ENCODE measurements at regions not wholly inside any gene's neighbourhood (a gene's known extent, or its start where the extent isn't known, plus 50 kb on each side); places are given as distances from the start of the nearest gene placed in this dataset.

DNA sequence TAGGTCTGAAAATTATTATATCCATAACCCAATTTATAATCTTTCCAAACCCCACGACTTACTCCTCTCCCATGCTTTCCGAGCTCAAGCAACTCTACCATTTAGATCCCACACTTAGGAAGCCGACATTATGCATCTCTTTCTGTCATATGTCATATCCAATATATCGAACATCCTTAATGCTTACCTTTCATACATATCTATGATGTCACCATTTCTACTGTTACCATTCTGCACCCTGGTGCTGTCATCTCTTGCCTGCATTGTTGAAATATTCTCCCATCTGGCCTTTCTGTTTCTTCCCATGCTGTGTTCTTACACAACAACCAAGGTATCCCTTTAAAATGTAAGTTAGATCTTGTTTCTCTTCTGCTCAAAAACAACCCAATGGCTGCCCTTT, 127.1 kb upstream of the MC4R start:
- no peaks in the 10 kb centered on the region for H3K4me1 Mint-ChIP-seq
- H3K9me3 Mint-ChIP-seq, result no peaks in the 10 kb centered on the region
- H3K36me3 Mint-ChIP-seq (ENCODE audit: low read depth), result no peaks in the 10 kb centered on the region
- TF ChIP-seq, protein P1, sequence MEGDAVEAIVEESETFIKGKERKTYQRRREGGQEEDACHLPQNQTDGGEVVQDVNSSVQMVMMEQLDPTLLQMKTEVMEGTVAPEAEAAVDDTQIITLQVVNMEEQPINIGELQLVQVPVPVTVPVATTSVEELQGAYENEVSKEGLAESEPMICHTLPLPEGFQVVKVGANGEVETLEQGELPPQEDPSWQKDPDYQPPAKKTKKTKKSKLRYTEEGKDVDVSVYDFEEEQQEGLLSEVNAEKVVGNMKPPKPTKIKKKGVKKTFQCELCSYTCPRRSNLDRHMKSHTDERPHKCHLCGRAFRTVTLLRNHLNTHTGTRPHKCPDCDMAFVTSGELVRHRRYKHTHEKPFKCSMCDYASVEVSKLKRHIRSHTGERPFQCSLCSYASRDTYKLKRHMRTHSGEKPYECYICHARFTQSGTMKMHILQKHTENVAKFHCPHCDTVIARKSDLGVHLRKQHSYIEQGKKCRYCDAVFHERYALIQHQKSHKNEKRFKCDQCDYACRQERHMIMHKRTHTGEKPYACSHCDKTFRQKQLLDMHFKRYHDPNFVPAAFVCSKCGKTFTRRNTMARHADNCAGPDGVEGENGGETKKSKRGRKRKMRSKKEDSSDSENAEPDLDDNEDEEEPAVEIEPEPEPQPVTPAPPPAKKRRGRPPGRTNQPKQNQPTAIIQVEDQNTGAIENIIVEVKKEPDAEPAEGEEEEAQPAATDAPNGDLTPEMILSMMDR (conservative IDR thresholded peaks at IDR 0.05), result no peak
- H3K4me3 Mint-ChIP-seq, result no peak overlapping the region
- Histone ChIP-seq H3K27ac (ENCODE audit: low read depth, low read length) (no peak overlapping the region), H3K9ac (ENCODE audit: extremely low read depth, low read length, poor library complexity, severe bottlenecking) (no peak overlapping the region), H3K27me3 (ENCODE audit: control insufficient read depth, insufficient read depth, low read length, poor library complexity, severe bottlenecking) (no peaks in the 10 kb centered on the region), H3K36me3 (ENCODE audit: control insufficient read depth, insufficient read depth, low read length) (no peaks in the 10 kb centered on the region), H3K4me1 (ENCODE audit: control insufficient read depth, insufficient read depth, low read length) (no peaks in the 10 kb centered on the region), H3K9me3 (ENCODE audit: control insufficient read depth, low read length) (no peaks in the 10 kb centered on the region), H3K4me3 (ENCODE audit: low read length) (no peak overlapping the region)
- no peak for DNase-seq
- peaks cover 17% of the 10 kb centered on the region for H3K27me3 Mint-ChIP-seq (ENCODE audit: insufficient read depth)
- 91 to 97% methylated on average over 4 of the region's 4 CpGs for WGBS, 2 experiments (ENCODE audit: insufficient coverage in 1 of 2, insufficient read length in 1 of 2)
- H3K27ac Mint-ChIP-seq, result no peak overlapping the region

DNA sequence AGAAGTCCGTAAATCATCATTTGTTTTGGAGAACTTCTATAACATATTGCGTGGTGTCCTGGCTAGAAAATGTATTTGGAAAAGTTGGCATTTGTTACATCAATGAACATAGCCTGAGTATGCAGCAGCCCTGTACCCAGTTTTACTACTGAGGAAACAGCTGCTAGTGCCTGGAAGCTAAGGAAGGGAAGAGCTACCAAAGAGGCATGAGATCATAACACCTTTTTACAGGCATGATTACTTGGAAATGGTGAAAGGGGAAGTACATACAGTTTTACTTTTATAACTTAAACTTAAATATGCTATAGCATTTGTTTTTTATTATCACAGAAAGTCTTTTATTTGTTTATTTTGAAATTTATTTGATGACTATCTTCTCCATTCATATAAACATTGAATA, 128.4 kb upstream of the MC4R start:
- WGBS, 2 experiments (ENCODE audit: insufficient coverage in 1 of 2, insufficient read length in 1 of 2), result 90 to 100% methylated on average over 1 to 2 of the region's 2 CpGs
- TF ChIP-seq, protein P1 (conservative IDR thresholded peaks at IDR 0.05), result no peak

GRCh38 chr18:60502591-60502990, 130.0 kb upstream of the MC4R start:
- no peak overlapping the region for H3K9ac ChIP-seq (ENCODE audit: extremely low read depth, low read length, poor library complexity, severe bottlenecking)
- Mint-ChIP-seq H3K4me1 (no peaks in the 10 kb centered on the region), H3K27ac (no peak overlapping the region), H3K9me3 (no peaks in the 10 kb centered on the region), H3K36me3 (ENCODE audit: low read depth) (no peaks in the 10 kb centered on the region), H3K27me3 (ENCODE audit: insufficient read depth) (no peaks in the 10 kb centered on the region), H3K4me3 (no peak overlapping the region)
- no peaks in the 10 kb centered on the region for H3K36me3 ChIP-seq (ENCODE audit: control insufficient read depth, insufficient read depth, low read length)
- H3K27ac ChIP-seq (ENCODE audit: low read depth, low read length), result no peak overlapping the region
- H3K4me1 ChIP-seq (ENCODE audit: control insufficient read depth, insufficient read depth, low read length), result no peaks in the 10 kb centered on the region
- DNase-seq, result no peak
- H3K4me3 ChIP-seq (ENCODE audit: low read length), result no peak overlapping the region
- WGBS, 2 experiments (ENCODE audit: insufficient coverage in 1 of 2, insufficient read length in 1 of 2), result 90 to 100% methylated on average over 1 to 4 of the region's 5 CpGs
- H3K9me3 ChIP-seq (ENCODE audit: control insufficient read depth, low read length), result no peaks in the 10 kb centered on the region
- no peaks in the 10 kb centered on the region for H3K27me3 ChIP-seq (ENCODE audit: control insufficient read depth, insufficient read depth, low read length, poor library complexity, severe bottlenecking)
- TF ChIP-seq, protein P1 (conservative IDR thresholded peaks at IDR 0.05), result no peak

More for the DNA sequence above, 128.4 kb upstream of the MC4R start:
- no peak overlapping the region for H3K4me3 ChIP-seq (ENCODE audit: low read length)
- Mint-ChIP-seq H3K36me3 (ENCODE audit: low read depth) (no peaks in the 10 kb centered on the region), H3K4me3 (no peak overlapping the region), H3K4me1 (no peaks in the 10 kb centered on the region), H3K27ac (no peak overlapping the region), H3K9me3 (no peaks in the 10 kb centered on the region), H3K27me3 (ENCODE audit: insufficient read depth) (peaks cover 8% of the 10 kb centered on the region)
- no peaks in the 10 kb centered on the region for H3K36me3 ChIP-seq (ENCODE audit: control insufficient read depth, insufficient read depth, low read length)
- no peaks in the 10 kb centered on the region for H3K9me3 ChIP-seq (ENCODE audit: control insufficient read depth, low read length)
- H3K27me3 ChIP-seq (ENCODE audit: control insufficient read depth, insufficient read depth, low read length, poor library complexity, severe bottlenecking), result no peaks in the 10 kb centered on the region
- H3K4me1 ChIP-seq (ENCODE audit: control insufficient read depth, insufficient read depth, low read length), result no peaks in the 10 kb centered on the region
- no peak for DNase-seq
- no peak overlapping the region for H3K27ac ChIP-seq (ENCODE audit: low read depth, low read length)
- H3K9ac ChIP-seq (ENCODE audit: extremely low read depth, low read length, poor library complexity, severe bottlenecking), result no peak overlapping the region
